ENCODE measurements at regions not wholly inside any gene's neighbourhood (a gene's known extent, or its start where the extent isn't known, plus 50 kb on each side); places are given as distances from the start of the nearest gene placed in this dataset.

DNA sequence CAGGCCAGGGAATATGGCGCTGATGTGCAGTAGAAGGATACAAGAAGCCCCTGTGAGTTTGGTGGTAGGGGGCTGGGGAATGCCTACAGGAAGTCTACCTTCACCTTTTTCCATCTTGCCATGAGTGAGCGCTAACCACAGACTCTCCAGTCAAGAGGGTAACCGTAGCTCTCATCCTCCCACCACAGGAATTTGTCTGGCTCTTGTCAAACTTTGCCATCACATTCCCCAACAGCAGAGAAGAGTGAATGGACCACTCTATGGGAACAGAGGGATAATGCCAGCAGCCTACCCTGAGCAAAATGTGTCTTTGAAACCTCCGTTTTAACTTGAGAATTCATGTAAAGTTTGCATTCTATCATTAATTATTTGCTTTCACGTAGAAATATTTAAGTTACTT lies 168.3 kb downstream of the NRP2 start:
- H3K4me3 ChIP-seq (ENCODE audit: low read depth, low read length): no peak overlapping the region
- FAIRE-seq (no peak), DNase-seq (ENCODE audit: low read depth) (no peak)
- H3K36me3 ChIP-seq (ENCODE audit: control insufficient read depth, insufficient read depth, low read length): no peaks in the 10 kb centered on the region
- TF ChIP-seq, protein P1, sequence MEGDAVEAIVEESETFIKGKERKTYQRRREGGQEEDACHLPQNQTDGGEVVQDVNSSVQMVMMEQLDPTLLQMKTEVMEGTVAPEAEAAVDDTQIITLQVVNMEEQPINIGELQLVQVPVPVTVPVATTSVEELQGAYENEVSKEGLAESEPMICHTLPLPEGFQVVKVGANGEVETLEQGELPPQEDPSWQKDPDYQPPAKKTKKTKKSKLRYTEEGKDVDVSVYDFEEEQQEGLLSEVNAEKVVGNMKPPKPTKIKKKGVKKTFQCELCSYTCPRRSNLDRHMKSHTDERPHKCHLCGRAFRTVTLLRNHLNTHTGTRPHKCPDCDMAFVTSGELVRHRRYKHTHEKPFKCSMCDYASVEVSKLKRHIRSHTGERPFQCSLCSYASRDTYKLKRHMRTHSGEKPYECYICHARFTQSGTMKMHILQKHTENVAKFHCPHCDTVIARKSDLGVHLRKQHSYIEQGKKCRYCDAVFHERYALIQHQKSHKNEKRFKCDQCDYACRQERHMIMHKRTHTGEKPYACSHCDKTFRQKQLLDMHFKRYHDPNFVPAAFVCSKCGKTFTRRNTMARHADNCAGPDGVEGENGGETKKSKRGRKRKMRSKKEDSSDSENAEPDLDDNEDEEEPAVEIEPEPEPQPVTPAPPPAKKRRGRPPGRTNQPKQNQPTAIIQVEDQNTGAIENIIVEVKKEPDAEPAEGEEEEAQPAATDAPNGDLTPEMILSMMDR (IDR thresholded peaks at IDR 0.05; ENCODE audit: insufficient read depth, low read length, severe bottlenecking): no peak
- H3K27me3 ChIP-seq (ENCODE audit: control insufficient read depth, insufficient read depth, low read length): peaks cover 2% of the 10 kb centered on the region

DNA sequence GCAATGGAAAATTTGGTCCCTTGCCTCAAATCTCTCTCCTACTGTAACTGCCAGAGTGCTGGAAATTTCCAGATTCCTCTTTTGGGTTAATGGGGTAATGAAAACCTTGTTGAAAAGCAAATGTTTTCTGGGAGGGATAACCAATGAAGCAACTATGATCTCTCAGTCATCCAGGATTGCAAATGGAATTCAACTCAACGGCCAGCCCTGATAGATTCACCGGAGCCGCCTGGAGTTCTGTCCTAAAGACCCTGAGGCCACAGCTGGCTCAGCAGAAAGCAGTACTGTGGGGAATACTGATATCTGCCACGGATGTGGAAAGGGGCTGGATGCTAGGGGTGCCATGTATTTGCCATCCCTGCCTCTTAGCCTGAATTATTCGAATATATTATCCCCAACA lies 167.8 kb downstream of the NRP2 start:
- Histone ChIP-seq H3K27me3 (ENCODE audit: control insufficient read depth, insufficient read depth, low read length) (peaks cover 2% of the 10 kb centered on the region), H3K36me3 (ENCODE audit: control insufficient read depth, insufficient read depth, low read length) (no peaks in the 10 kb centered on the region), H3K4me3 (ENCODE audit: low read depth, low read length) (no peak overlapping the region)
- TF ChIP-seq, protein P1 (IDR thresholded peaks at IDR 0.05; ENCODE audit: insufficient read depth, low read length, severe bottlenecking): no peak
- no peak for DNase-seq (ENCODE audit: low read depth)
- FAIRE-seq: no peak

DNA sequence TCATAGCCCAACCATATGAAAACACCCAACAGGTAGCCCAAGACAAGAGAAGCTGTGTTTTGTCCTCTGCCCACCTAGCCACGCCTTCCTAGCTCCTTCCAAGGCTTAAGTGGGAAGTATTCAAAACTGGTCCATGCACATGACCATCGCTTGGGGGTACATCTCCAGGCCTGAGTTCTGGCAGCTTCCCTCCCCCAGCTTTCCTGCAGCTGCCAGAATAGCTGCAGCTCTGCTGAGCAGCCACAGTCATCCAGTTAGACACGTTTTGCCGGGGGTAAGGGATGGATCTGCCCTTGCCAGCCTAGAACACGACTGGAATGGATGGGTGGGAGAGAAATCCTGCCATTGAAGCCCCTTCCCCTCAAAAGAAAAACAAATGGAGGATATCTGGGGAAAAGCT lies 166.8 kb downstream of the NRP2 start:
- peaks cover 2% of the 10 kb centered on the region for H3K27me3 ChIP-seq (ENCODE audit: control insufficient read depth, insufficient read depth, low read length)
- DNase-seq (ENCODE audit: low read depth) (no peak), FAIRE-seq (no peak)
- TF ChIP-seq, protein P1 (IDR thresholded peaks at IDR 0.05; ENCODE audit: insufficient read depth, low read length, severe bottlenecking): no peak
- H3K36me3 ChIP-seq (ENCODE audit: control insufficient read depth, insufficient read depth, low read length): no peaks in the 10 kb centered on the region
- H3K4me3 ChIP-seq (ENCODE audit: low read depth, low read length): no peak overlapping the region

DNA sequence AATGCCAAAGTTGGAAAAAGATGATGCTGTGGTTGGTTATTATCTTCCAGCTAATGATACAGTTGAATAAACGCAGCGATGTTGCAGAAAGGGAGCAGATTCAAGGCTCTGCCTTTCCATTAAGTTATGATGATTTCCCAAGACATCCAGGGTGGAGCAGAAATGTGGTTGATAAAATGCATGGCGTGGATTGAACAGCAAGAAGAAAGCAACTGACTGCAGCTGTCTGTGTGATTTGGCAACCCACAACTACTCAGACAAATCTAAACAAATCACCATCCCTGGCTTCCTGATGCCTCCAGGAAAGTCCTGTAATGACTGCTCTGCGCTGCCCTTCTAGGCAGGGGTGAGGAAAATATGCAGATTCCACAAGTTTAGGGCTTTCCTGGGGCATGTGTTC lies 166.3 kb downstream of the NRP2 start:
- FAIRE-seq (peak; percentile 18), DNase-seq (ENCODE audit: low read depth) (no peak)
- no peak overlapping the region for H3K4me3 ChIP-seq (ENCODE audit: low read depth, low read length)
- no peaks in the 10 kb centered on the region for H3K36me3 ChIP-seq (ENCODE audit: control insufficient read depth, insufficient read depth, low read length)
- TF ChIP-seq, protein P1 (IDR thresholded peaks at IDR 0.05; ENCODE audit: insufficient read depth, low read length, severe bottlenecking): no peak
- H3K27me3 ChIP-seq (ENCODE audit: control insufficient read depth, insufficient read depth, low read length): peaks cover 2% of the 10 kb centered on the region

Measured in bronchial epithelial cell (primary cell).